Activated CD8-positive, alpha-beta T cell treated with anti-CD3 and anti-CD28 coated beads for 36 hours (primary cell): ENCODE measurements at regions not wholly inside any gene's neighbourhood (a gene's known extent, or its start where the extent isn't known, plus 50 kb on each side); places are given as distances from the start of the nearest gene placed in this dataset.
"Not testable (repeated sequence)": the region's sequence is repeated elsewhere in the genome, so short reads cannot be mapped to it uniquely, and the experiment has no call there.

Experiments
- ATAC-seq: fragments of 200-7000 bp; cut with Tn5 transposase; one replicate; pipeline ENCODE4 v1.10.0; 2021; ENCODE audit warnings: mild to moderate bottlenecking, moderate library complexity
- CTCF ChIA-PET: fragments of 350-600 bp; sonication (Branson Sonifier 250); formaldehyde crosslinking; loops from one replicate; lab custom pipeline; 2021; ENCODE audit warnings: antibody characterized with exemption; lab: Charles Lee
- POLR2A ChIA-PET: fragments of 350-600 bp; sonication (Branson Sonifier 250); formaldehyde crosslinking; loops from one replicate; lab custom pipeline; 2021; ENCODE audit warnings: antibody characterized with exemption; lab: Charles Lee
- DNase-seq: peaks from one replicate; pipeline ENCODE4 v3.0.0-alpha.2; 2020
- H3K27ac Mint-ChIP-seq: one replicate; pipeline ENCODE4 v1.8.0; 2021; ENCODE audit warnings: mild to moderate bottlenecking, mixed read lengths
- H3K27me3 Mint-ChIP-seq: one replicate; pipeline ENCODE4 v1.8.0; 2021; ENCODE audit warnings: mixed read lengths
- H3K36me3 Mint-ChIP-seq: one replicate; pipeline ENCODE4 v1.8.0; 2021; ENCODE audit warnings: low read depth, mixed read lengths
- H3K4me1 Mint-ChIP-seq: one replicate; pipeline ENCODE4 v1.8.0; 2021; ENCODE audit warnings: low read depth, mixed read lengths
- H3K4me3 Mint-ChIP-seq: one replicate; pipeline ENCODE4 v1.8.0; 2021; ENCODE audit warnings: mild to moderate bottlenecking, moderate library complexity, mixed read lengths
- H3K9me3 Mint-ChIP-seq: one replicate; pipeline ENCODE4 v1.8.0; 2021; ENCODE audit warnings: mixed read lengths
- CTCF ChIP-seq: fragments of 200-600 bp; IDR thresholded peaks from one replicate; pipeline ENCODE4 v1.8.0; 2022; ENCODE audit warnings: antibody characterized with exemption, mild to moderate bottlenecking
- intact Hi-C: fragments of 100-400 bp; cut with micrococcal nuclease; formaldehyde crosslinking; loops from one replicate; pipeline ENCODE4 v1.10.0; 2022

GRCh38 chr2:145909175-145909755 is 1389.3 kb upstream of the ZEB2 start:
- no peaks in the 10 kb centered on the region for H3K27me3 Mint-ChIP-seq
- intact Hi-C loops = no loop called here

GRCh38 chr2:145906354-145906753 is 1386.4 kb upstream of the ZEB2 start:
- Mint-ChIP-seq H3K27me3 (no peaks in the 10 kb centered on the region), H3K36me3 (no peaks in the 10 kb centered on the region), H3K27ac (no peak overlapping the region), H3K4me3 (no peak overlapping the region), H3K4me1 (no peaks in the 10 kb centered on the region), H3K9me3 (peaks cover 5% of the 10 kb centered on the region)
- ChIA-PET CTCF (no interaction called here), POLR2A (no interaction called here)
- intact Hi-C loops = no loop called here
- DNase-seq (no peak), ATAC-seq (no peak)
- no peak for TF ChIP-seq CTCF

More at GRCh38 chr2:145909175-145909755, 1389.3 kb upstream of the ZEB2 start:
- no peaks in the 10 kb centered on the region for H3K4me1 Mint-ChIP-seq
- ChIA-PET CTCF (no interaction called here), POLR2A (no interaction called here)
- H3K27ac Mint-ChIP-seq = no peak overlapping the region
- DNase-seq (no peak), ATAC-seq (no peak)
- H3K36me3 Mint-ChIP-seq = no peaks in the 10 kb centered on the region
- H3K4me3 Mint-ChIP-seq = no peak overlapping the region
- no peaks in the 10 kb centered on the region for H3K9me3 Mint-ChIP-seq
- TF ChIP-seq CTCF = no peak

- no peak for ATAC-seq
- DNase-seq = no peak
- Mint-ChIP-seq H3K36me3 (no peaks in the 10 kb centered on the region), H3K27ac (no peak overlapping the region), H3K4me3 (no peak overlapping the region), H3K9me3 (peaks cover 6% of the 10 kb centered on the region), H3K27me3 (no peaks in the 10 kb centered on the region), H3K4me1 (no peaks in the 10 kb centered on the region)
- TF ChIP-seq CTCF = no peak
- ChIA-PET CTCF (no interaction called here), POLR2A (no interaction called here)
- intact Hi-C loops = no loop called here
These were observed 1385.5 kb upstream of the ZEB2 start for GRCh38 chr2:145905371-145905770.

GRCh38 chr2:145897151-145897550 is 1377.2 kb upstream of the ZEB2 start:
- Mint-ChIP-seq H3K4me1 (no peaks in the 10 kb centered on the region), H3K27me3 (no peaks in the 10 kb centered on the region), H3K27ac (no peak overlapping the region), H3K4me3 (no peak overlapping the region), H3K9me3 (peaks cover 4% of the 10 kb centered on the region), H3K36me3 (no peaks in the 10 kb centered on the region)
- ChIA-PET POLR2A (no interaction called here), CTCF (no interaction called here)
- DNase-seq = no peak
- intact Hi-C loops = no loop called here
- no peak for TF ChIP-seq CTCF
- ATAC-seq = no peak

GRCh38 chr2:145887915-145888314 is 1368.0 kb upstream of the ZEB2 start:
- DNase-seq (no peak), ATAC-seq (no peak)
- Mint-ChIP-seq H3K36me3 (no peaks in the 10 kb centered on the region), H3K27ac (no peak overlapping the region), H3K9me3 (no peaks in the 10 kb centered on the region), H3K27me3 (no peaks in the 10 kb centered on the region), H3K4me1 (no peaks in the 10 kb centered on the region), H3K4me3 (no peak overlapping the region)
- ChIA-PET POLR2A (no interaction called here), CTCF (no interaction called here)
- no peak for TF ChIP-seq CTCF
- intact Hi-C loops = no loop called here

- H3K27ac Mint-ChIP-seq, ATAC-seq, H3K9me3 Mint-ChIP-seq, DNase-seq, H3K4me3 Mint-ChIP-seq, intact Hi-C loops, H3K27me3 Mint-ChIP-seq, H3K36me3 Mint-ChIP-seq, H3K4me1 Mint-ChIP-seq: not testable (repeated sequence)
- POLR2A ChIA-PET = interaction anchor here (0.5 kb wide), 1 partner anchor 15 kb away, joined by 3 read pairs; no protein-coding TSS in a partner anchor
- CTCF ChIA-PET = interaction anchor here (0.6 kb wide), 1 partner anchor 107 kb away, joined by 3 read pairs; no protein-coding TSS in a partner anchor
These were observed 1361.1 kb upstream of the ZEB2 start for GRCh38 chr2:145880997-145881396.
